H9 (cell line): ENCODE measurements at regions not wholly inside any gene's neighbourhood (a gene's known extent, or its start where the extent isn't known, plus 50 kb on each side); places are given as distances from the start of the nearest gene placed in this dataset.

Experiments used
- DNase-seq: peaks from one replicate; pipeline ENCODE4 v3.0.0-alpha.2; 2017
- H2AFZ ChIP-seq: one replicate; pipeline ENCODE4 v1.6.1; 2013; ENCODE audit warnings: mild to moderate bottlenecking, low read length, control low read depth, moderate library complexity
- H2AK5ac ChIP-seq: 2 replicates; pipeline ENCODE4 v1.6.1; 2013; ENCODE audit warnings: low read length, control low read depth, mixed read lengths; ENCODE audit not compliant: insufficient read length
- H2BK120ac ChIP-seq: one replicate; pipeline ENCODE4 v1.6.1; 2013; ENCODE audit warnings: low read depth, mild to moderate bottlenecking, low read length, control low read depth, inconsistent platforms; ENCODE audit not compliant: poor library complexity, severe bottlenecking
- H2BK12ac ChIP-seq: 2 replicates; pipeline ENCODE4 v1.6.1; 2013; ENCODE audit warnings: low read length, control low read depth, mixed read lengths, low read depth; ENCODE audit not compliant: insufficient read length
- H2BK15ac ChIP-seq: 2 replicates; pipeline ENCODE4 v1.6.1; 2013; ENCODE audit warnings: low read depth, low read length, control low read depth
- H2BK20ac ChIP-seq: one replicate; pipeline ENCODE4 v1.6.1; 2013; ENCODE audit warnings: low read depth, mild to moderate bottlenecking, low read length, control low read depth, inconsistent platforms; ENCODE audit not compliant: poor library complexity, severe bottlenecking
- H2BK5ac ChIP-seq: 2 replicates; pipeline ENCODE4 v1.6.1; 2013; ENCODE audit warnings: low read length, control low read depth, mixed read lengths; ENCODE audit not compliant: insufficient read length
- H3K14ac ChIP-seq: 2 replicates; pipeline ENCODE4 v1.6.1; 2013; ENCODE audit warnings: low read length, control low read depth; ENCODE audit not compliant: insufficient read depth
- H3K18ac ChIP-seq: 2 replicates; pipeline ENCODE4 v1.6.1; 2013; ENCODE audit warnings: low read depth, mild to moderate bottlenecking, mixed read lengths, low read length, control low read depth; ENCODE audit not compliant: insufficient read length
- H3K23ac ChIP-seq: 2 replicates; pipeline ENCODE4 v1.6.1; 2013; ENCODE audit warnings: low read length, control low read depth, mixed read lengths, low read depth; ENCODE audit not compliant: insufficient read length
- H3K23me2 ChIP-seq: 2 replicates; pipeline ENCODE4 v1.6.1; 2013; ENCODE audit warnings: low read depth, mild to moderate bottlenecking, mixed read lengths, low read length, control low read depth; ENCODE audit not compliant: insufficient read length, poor library complexity, severe bottlenecking
- H3K27ac ChIP-seq: 2 replicates; pipeline ENCODE4 v1.5.1; 2013; ENCODE audit warnings: low read length, control low read depth, mixed read lengths, low read depth; ENCODE audit not compliant: insufficient read length
- H3K27me3 ChIP-seq: 2 replicates; pipeline ENCODE4 v1.6.1; 2013; ENCODE audit warnings: low read length, control low read depth, inconsistent platforms; ENCODE audit not compliant: insufficient read depth
- H3K4ac ChIP-seq: 2 replicates; pipeline ENCODE4 v1.6.1; 2013; ENCODE audit warnings: low read depth, mild to moderate bottlenecking, control low read depth, inconsistent platforms, low read length, moderate library complexity
- H3K4me1 ChIP-seq: 2 replicates; pipeline ENCODE4 v1.6.1; 2013; ENCODE audit warnings: low read length, control low read depth, inconsistent platforms; ENCODE audit not compliant: insufficient read depth
- H3K4me2 ChIP-seq: 2 replicates; pipeline ENCODE4 v1.6.1; 2013; ENCODE audit warnings: low read length, control low read depth, mixed read lengths; ENCODE audit not compliant: insufficient read length, insufficient read depth
- H3K56ac ChIP-seq: 2 replicates; pipeline ENCODE4 v1.6.1; 2013; ENCODE audit warnings: low read depth, mild to moderate bottlenecking, mixed read lengths, low read length, control low read depth; ENCODE audit not compliant: insufficient read length
- H3K79me1 ChIP-seq: 2 replicates; pipeline ENCODE4 v1.6.1; 2013; ENCODE audit warnings: low read depth, mild to moderate bottlenecking, moderate library complexity, low read length, control low read depth, inconsistent platforms; ENCODE audit not compliant: insufficient read depth, poor library complexity, severe bottlenecking
- H3K79me2 ChIP-seq: 2 replicates; pipeline ENCODE4 v1.6.1; 2013; ENCODE audit warnings: low read length, control low read depth, inconsistent platforms; ENCODE audit not compliant: insufficient read depth
- H3K9ac ChIP-seq: 2 replicates; pipeline ENCODE4 v1.6.1; 2013; ENCODE audit warnings: low read length, control low read depth, mixed read lengths; ENCODE audit not compliant: insufficient read length; ENCODE audit errors: extremely low read depth
- H3K9me3 ChIP-seq: one replicate; pipeline ENCODE4 v1.6.1; 2013; ENCODE audit warnings: low read depth, low read length, inconsistent platforms; ENCODE audit not compliant: control insufficient read depth
- H3T11ph ChIP-seq: one replicate; pipeline ENCODE4 v1.6.1; 2013; ENCODE audit warnings: mild to moderate bottlenecking, low read length, control low read depth, inconsistent platforms
- H4K20me1 ChIP-seq: one replicate; pipeline ENCODE4 v1.6.1; 2013; ENCODE audit not compliant: control insufficient read depth, insufficient read length, insufficient read depth
- H4K5ac ChIP-seq: 2 replicates; pipeline ENCODE4 v1.6.1; 2013; ENCODE audit warnings: low read depth, mild to moderate bottlenecking, mixed read lengths, low read length, control low read depth; ENCODE audit not compliant: insufficient read length
- H4K8ac ChIP-seq: replicated peaks from 2 replicates; pipeline ENCODE4 v1.6.1; 2013; ENCODE audit warnings: low read length, control low read depth, mixed read lengths, low read depth; ENCODE audit not compliant: insufficient read length
- H4K91ac ChIP-seq: 2 replicates; pipeline ENCODE4 v1.6.1; 2013; ENCODE audit warnings: low read depth, mild to moderate bottlenecking, moderate library complexity, mixed read lengths, low read length, control low read depth; ENCODE audit not compliant: insufficient read length
- H3K27ac Mint-ChIP-seq, 3 experiments: 2 replicates in 2 of 3; 3 replicates in 1 of 3; pipeline ENCODE4 v1.8.0; 2020 to 2021; ENCODE audit warnings: mixed read lengths in 3 of 3, mild to moderate bottlenecking in 1 of 3, moderate library complexity in 1 of 3
- H3K27me3 Mint-ChIP-seq: 2 replicates; pipeline ENCODE4 v1.8.0; 2021; ENCODE audit warnings: low read depth, mild to moderate bottlenecking, moderate library complexity, mixed read lengths
- H3K36me3 Mint-ChIP-seq, 3 experiments: 2 replicates in 2 of 3; 3 replicates in 1 of 3; pipeline ENCODE4 v1.8.0; 2020 to 2021; ENCODE audit warnings: low read depth in 3 of 3, mixed read lengths in 3 of 3; ENCODE audit not compliant: insufficient read depth in 1 of 3
- H3K4me1 Mint-ChIP-seq, 2 experiments: 2 replicates each; pipeline ENCODE4 v1.8.0; 2020; ENCODE audit warnings: mixed read lengths in 2 of 2
- H3K4me3 Mint-ChIP-seq, 2 experiments: 2 replicates in 1 of 2; 3 replicates in 1 of 2; pipeline ENCODE4 v1.8.0; 2020 to 2021; ENCODE audit warnings: mild to moderate bottlenecking in 2 of 2, mixed read lengths in 2 of 2, moderate library complexity in 1 of 2
- H3K9me3 Mint-ChIP-seq, 2 experiments: 2 replicates in 1 of 2; 3 replicates in 1 of 2; pipeline ENCODE4 v1.8.0; 2020; ENCODE audit warnings: mild to moderate bottlenecking in 2 of 2, mixed read lengths in 2 of 2, moderate library complexity in 1 of 2
- WGBS: extraction: QIAGEN DNeasy Blood & Tissue Kit; methylation state at CpG from one replicate; pipeline ENCODE4 v1.1.7; 2013; ENCODE audit warnings: missing lambda C conversion rate, low lambda C conversion rate, mixed read lengths; ENCODE audit not compliant: insufficient read length; ENCODE audit errors: extremely low coverage; 5-methylcytosine and 5-hydroxymethylcytosine counted together
- TF ChIP-seq, protein P1 (sequence below): fragments of 200-600 bp; sonication (generic); conservative IDR thresholded peaks from 3 replicates; pipeline ENCODE4 v1.8.0; 2021; ENCODE audit warnings: antibody characterized with exemption, mild to moderate bottlenecking

DNA sequence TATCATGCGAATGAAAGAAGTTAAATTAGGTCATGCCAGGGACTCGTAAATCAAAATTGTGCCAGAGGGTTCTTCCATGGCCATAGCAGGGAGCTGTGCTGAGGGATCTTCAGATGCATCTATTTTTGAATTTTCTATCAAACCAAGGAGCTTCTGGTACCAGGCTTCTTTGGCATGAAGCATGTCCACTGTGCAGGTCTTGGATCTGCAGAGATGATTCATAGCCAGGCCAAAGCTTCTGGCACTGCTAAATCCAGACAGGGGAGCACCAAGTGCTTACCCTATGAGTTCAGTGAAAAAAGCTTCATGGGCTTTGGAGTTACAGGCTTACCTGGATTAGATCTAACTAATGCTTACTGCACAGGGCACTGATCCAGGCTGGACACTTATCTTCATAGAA, 154.2 kb upstream of the DAB1 start:
- peaks cover 3 to 6% of the 10 kb centered on the region in 2 experiments; a peak in 3 of 4 replicates for H3K4me1 Mint-ChIP-seq
- H3K27me3 ChIP-seq, result no peaks in the 10 kb centered on the region
- no peaks in the 10 kb centered on the region for H3K23me2 ChIP-seq
- no peak overlapping the region for H3K4ac ChIP-seq
- H3K79me1 ChIP-seq, result no peaks in the 10 kb centered on the region
- no peaks in the 10 kb centered on the region; the same call in 1 of the 2 replicates for H3K4me1 ChIP-seq
- no peak overlapping the region for H3K14ac ChIP-seq
- no peak overlapping the region for H2BK120ac ChIP-seq
- no peaks in the 10 kb centered on the region for H3K9me3 Mint-ChIP-seq
- H2AK5ac ChIP-seq, result no peak overlapping the region
- no peak overlapping the region for H3K4me2 ChIP-seq
- no peaks in the 10 kb centered on the region for H3K27me3 Mint-ChIP-seq
- no peak overlapping the region for H4K8ac ChIP-seq
- H3K56ac ChIP-seq, result no peak overlapping the region
- H4K20me1 ChIP-seq, result no peaks in the 10 kb centered on the region
- H3K18ac ChIP-seq, result no peak overlapping the region
- no peak overlapping the region for H3K9ac ChIP-seq
- no peak overlapping the region for H3K4me3 Mint-ChIP-seq
- H2BK5ac ChIP-seq, result no peak overlapping the region
- H2BK20ac ChIP-seq, result no peak overlapping the region
- no peak overlapping the region for H2BK12ac ChIP-seq
- H2AFZ ChIP-seq, result no peak overlapping the region
- H2BK15ac ChIP-seq, result no peak overlapping the region
- DNase-seq, result no peak
- H3K36me3 Mint-ChIP-seq, result peaks cover 0 to 2% (median 0%) of the 10 kb centered on the region in 3 experiments; a peak in 2 of 7 replicates
- no CpG with 5 or more reads among the region's 2 CpGs for WGBS
- no peak overlapping the region for H4K5ac ChIP-seq
- no peak overlapping the region for H3K27ac ChIP-seq
- no peaks in the 10 kb centered on the region for H3K9me3 ChIP-seq
- no peak overlapping the region for H3K27ac Mint-ChIP-seq
- H3K23ac ChIP-seq, result no peak overlapping the region
- TF ChIP-seq, protein P1, sequence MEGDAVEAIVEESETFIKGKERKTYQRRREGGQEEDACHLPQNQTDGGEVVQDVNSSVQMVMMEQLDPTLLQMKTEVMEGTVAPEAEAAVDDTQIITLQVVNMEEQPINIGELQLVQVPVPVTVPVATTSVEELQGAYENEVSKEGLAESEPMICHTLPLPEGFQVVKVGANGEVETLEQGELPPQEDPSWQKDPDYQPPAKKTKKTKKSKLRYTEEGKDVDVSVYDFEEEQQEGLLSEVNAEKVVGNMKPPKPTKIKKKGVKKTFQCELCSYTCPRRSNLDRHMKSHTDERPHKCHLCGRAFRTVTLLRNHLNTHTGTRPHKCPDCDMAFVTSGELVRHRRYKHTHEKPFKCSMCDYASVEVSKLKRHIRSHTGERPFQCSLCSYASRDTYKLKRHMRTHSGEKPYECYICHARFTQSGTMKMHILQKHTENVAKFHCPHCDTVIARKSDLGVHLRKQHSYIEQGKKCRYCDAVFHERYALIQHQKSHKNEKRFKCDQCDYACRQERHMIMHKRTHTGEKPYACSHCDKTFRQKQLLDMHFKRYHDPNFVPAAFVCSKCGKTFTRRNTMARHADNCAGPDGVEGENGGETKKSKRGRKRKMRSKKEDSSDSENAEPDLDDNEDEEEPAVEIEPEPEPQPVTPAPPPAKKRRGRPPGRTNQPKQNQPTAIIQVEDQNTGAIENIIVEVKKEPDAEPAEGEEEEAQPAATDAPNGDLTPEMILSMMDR, result no peak
- no peak overlapping the region for H3T11ph ChIP-seq
- H4K91ac ChIP-seq, result no peak overlapping the region
- no peaks in the 10 kb centered on the region for H3K79me2 ChIP-seq
